ENCODE measurements at regions not wholly inside any gene's neighbourhood (a gene's known extent, or its start where the extent isn't known, plus 50 kb on each side); places are given as distances from the start of the nearest gene placed in this dataset.

- TF ChIP-seq CTCF (IDR thresholded peaks at IDR 0.05; ENCODE audit: poor library complexity) (no peak), EZH2 (IDR thresholded peaks at IDR 0.05; ENCODE audit: borderline replicate concordance) (no peak)
These were observed 433.4 kb downstream of the TAF11L14 start for GRCh38 chr5:18067615-18068014.
